ENCODE measurements at regions not wholly inside any gene's neighbourhood (a gene's known extent, or its start where the extent isn't known, plus 50 kb on each side); places are given as distances from the start of the nearest gene placed in this dataset.

DNA sequence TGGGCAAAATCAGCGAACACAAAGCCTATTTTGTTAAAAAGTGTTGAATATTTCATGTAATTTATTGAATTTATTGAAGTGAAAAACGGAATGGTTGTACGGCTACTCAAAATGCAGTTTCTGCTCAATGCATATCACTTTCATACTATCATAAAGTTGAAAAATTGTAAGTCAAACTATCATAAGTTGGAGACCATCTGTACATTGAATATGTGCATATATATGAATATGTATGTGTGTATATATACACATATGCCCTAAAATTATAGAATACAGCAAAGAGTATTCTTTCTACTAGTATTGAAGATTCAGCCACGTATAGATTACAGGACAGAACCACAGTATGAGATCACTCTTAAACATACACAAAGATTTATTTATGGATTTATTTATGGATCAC lies 499.0 kb upstream of the SULF2 start:
- H3K27me3 ChIP-seq (ENCODE audit: control insufficient read depth, insufficient read depth, low read length), result no peaks in the 10 kb centered on the region
- TF ChIP-seq CTCF (IDR thresholded peaks at IDR 0.05; ENCODE audit: insufficient read depth, low read length, poor library complexity, severe bottlenecking), result no peak
- no peak for DNase-seq (ENCODE audit: low read depth)
- no peak overlapping the region for H3K4me3 ChIP-seq (ENCODE audit: low read depth, low read length)
- no peaks in the 10 kb centered on the region for H3K36me3 ChIP-seq (ENCODE audit: control insufficient read depth, insufficient read depth, low read length)

DNA sequence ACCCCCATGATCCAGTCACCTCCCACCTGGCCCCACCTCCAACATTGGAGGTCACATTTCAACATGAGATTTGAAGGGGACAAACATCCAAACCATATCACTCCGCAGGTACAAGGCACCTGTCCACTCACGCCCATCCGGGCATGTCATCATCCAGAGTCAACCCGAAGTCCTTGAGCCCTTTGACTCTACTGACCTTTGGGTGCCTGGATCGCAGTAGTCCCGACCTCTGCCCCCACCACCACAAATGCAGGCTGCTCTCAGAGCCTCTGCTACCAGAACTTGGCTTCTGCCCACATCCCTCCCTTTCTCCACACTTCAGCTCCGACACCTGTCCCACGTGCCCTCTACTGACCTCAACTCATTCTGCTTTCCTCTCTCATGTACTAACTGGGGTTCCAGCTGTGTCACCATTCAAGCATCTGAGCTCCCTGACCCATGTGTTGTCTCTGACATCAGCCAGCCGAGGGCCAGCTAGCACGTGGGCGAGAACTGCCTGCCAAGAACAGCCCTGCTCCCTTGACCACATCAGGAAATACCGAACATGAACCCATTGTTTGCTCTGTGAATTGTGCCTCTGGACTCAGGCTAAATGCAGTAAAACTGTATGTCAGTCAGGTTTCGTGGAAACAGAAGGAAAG lies 498.3 kb upstream of the SULF2 start:
- DNase-seq (ENCODE audit: low read depth), result peak; percentile 91
- Histone ChIP-seq H3K36me3 (ENCODE audit: control insufficient read depth, insufficient read depth, low read length) (no peaks in the 10 kb centered on the region), H3K27me3 (ENCODE audit: control insufficient read depth, insufficient read depth, low read length) (no peaks in the 10 kb centered on the region), H3K4me3 (ENCODE audit: low read depth, low read length) (no peak overlapping the region)
- TF ChIP-seq CTCF (IDR thresholded peaks at IDR 0.05; ENCODE audit: insufficient read depth, low read length, poor library complexity, severe bottlenecking), result no peak

DNA sequence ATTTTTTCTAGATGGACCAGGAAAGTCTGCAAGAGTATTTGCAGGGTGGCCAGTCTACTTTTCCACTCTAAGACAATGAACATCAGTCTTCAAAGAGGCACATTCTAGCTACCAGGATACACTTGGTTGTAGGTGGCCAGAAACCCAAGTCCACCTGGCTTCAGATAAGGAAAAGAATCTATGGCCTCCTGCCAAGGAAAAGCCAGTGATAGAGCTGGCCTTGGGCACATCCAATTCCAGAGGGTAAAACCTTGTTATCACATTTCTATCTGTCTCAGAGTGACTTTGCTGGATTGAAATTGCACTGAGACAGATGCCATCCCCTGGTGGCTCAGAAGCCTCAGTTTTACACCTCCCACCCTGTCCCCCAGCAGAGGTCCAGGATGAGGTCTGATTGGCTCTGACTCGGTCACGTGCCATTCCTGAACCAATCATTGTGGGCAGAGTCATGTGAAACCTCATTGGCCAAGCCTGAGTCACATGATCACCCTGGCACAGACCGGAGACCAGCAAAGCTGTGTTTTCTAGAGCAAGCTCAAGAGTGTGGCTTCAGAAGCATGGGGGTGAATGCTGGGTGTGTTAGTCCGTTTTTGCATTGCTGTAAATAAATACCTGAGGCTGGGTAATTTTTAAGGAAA lies 497.4 kb upstream of the SULF2 start:
- H3K36me3 ChIP-seq (ENCODE audit: control insufficient read depth, insufficient read depth, low read length), result no peaks in the 10 kb centered on the region
- no peaks in the 10 kb centered on the region for H3K27me3 ChIP-seq (ENCODE audit: control insufficient read depth, insufficient read depth, low read length)
- TF ChIP-seq CTCF (IDR thresholded peaks at IDR 0.05; ENCODE audit: insufficient read depth, low read length, poor library complexity, severe bottlenecking), result no peak
- DNase-seq (ENCODE audit: low read depth), result no peak
- H3K4me3 ChIP-seq (ENCODE audit: low read depth, low read length), result no peak overlapping the region

DNA sequence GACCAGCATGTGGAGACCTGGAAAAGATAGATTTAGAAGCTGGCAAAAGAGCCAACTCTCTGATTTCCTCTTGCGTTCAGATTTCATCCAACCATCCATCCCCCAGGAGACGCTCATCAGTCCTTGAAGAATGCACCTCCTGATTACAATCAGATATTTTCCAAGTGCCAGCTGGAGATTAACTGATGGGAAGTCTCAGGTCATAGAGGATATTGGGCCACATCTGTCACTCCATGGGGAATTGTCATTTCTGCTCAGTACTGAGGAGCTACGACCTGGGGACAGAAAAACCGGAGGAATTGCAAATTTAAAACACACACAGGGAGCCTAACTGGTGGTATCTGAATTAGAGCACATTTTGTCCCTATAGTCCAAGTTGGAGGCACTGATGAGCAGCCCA lies 496.2 kb upstream of the SULF2 start:
- TF ChIP-seq CTCF (IDR thresholded peaks at IDR 0.05; ENCODE audit: insufficient read depth, low read length, poor library complexity, severe bottlenecking), result no peak
- H3K4me3 ChIP-seq (ENCODE audit: low read depth, low read length), result no peak overlapping the region
- no peaks in the 10 kb centered on the region for H3K27me3 ChIP-seq (ENCODE audit: control insufficient read depth, insufficient read depth, low read length)
- no peak for DNase-seq (ENCODE audit: low read depth)
- H3K36me3 ChIP-seq (ENCODE audit: control insufficient read depth, insufficient read depth, low read length), result no peaks in the 10 kb centered on the region

DNA sequence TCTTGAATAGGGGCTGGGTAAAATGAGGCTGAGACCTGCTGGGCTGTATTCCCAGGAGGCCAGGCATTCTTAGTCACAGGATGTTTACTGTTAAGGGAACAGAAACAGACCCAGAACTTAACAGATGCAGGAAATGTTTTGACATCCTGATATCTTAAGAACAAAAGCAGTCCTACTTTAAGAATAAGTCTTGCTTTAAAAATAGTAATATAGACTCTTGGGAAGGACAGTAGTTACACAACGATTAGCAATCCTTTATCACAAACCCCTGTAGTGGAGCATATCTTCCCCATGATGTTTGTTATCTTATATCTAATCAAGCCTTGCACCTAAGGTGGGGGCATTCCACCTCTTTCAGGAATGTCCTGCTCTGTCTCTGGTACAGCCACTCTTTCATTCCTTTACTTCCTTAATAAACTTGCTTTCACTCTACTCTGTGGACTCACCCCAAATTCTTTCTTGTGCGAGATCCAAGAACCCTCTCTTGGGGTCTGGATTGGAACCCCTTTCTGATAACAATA lies 493.7 kb upstream of the SULF2 start:
- no peaks in the 10 kb centered on the region for H3K27me3 ChIP-seq (ENCODE audit: control insufficient read depth, insufficient read depth, low read length)
- no peak for TF ChIP-seq CTCF (IDR thresholded peaks at IDR 0.05; ENCODE audit: insufficient read depth, low read length, poor library complexity, severe bottlenecking)
- no peaks in the 10 kb centered on the region for H3K36me3 ChIP-seq (ENCODE audit: control insufficient read depth, insufficient read depth, low read length)
- no peak for DNase-seq (ENCODE audit: low read depth)
- H3K4me3 ChIP-seq (ENCODE audit: low read depth, low read length), result no peak overlapping the region
